ENCODE measurements at regions not wholly inside any gene's neighbourhood (a gene's known extent, or its start where the extent isn't known, plus 50 kb on each side); places are given as distances from the start of the nearest gene placed in this dataset.

GRCh38 chr6:12594530-12594893 lies 122.1 kb upstream of the PHACTR1 start:
- TF ChIP-seq CTCF (IDR thresholded peaks at IDR 0.05): no peak
- no peak for TF ChIP-seq EZH2 (IDR thresholded peaks at IDR 0.05)
